Omental fat pad (tissue), 3 donors: ENCODE measurements at regions not wholly inside any gene's neighbourhood (a gene's known extent, or its start where the extent isn't known, plus 50 kb on each side); places are given as distances from the start of the nearest gene placed in this dataset.

ENCODE experiments used
- ATAC-seq: fragments of 150-250 bp; one replicate; pipeline ENCODE4 v1.9.1; 2016; ENCODE audit warnings: mild to moderate bottlenecking, moderate library complexity; ENCODE audit not compliant: low FRiP score
- DNase-seq: peaks from one replicate; pipeline ENCODE4 v3.0.0-alpha.2; 2019; ENCODE audit warnings: low spot score
- TF ChIP-seq, protein P1 (sequence below), 3 donors: fragments of 450-650 bp; IDR thresholded peaks; one replicate each; pipeline ENCODE4 v1.5.1; 2016 to 2017; ENCODE audit warnings: antibody characterized with exemption in 3 of 3, mild to moderate bottlenecking in 3 of 3, moderate library complexity in 2 of 3

DNA sequence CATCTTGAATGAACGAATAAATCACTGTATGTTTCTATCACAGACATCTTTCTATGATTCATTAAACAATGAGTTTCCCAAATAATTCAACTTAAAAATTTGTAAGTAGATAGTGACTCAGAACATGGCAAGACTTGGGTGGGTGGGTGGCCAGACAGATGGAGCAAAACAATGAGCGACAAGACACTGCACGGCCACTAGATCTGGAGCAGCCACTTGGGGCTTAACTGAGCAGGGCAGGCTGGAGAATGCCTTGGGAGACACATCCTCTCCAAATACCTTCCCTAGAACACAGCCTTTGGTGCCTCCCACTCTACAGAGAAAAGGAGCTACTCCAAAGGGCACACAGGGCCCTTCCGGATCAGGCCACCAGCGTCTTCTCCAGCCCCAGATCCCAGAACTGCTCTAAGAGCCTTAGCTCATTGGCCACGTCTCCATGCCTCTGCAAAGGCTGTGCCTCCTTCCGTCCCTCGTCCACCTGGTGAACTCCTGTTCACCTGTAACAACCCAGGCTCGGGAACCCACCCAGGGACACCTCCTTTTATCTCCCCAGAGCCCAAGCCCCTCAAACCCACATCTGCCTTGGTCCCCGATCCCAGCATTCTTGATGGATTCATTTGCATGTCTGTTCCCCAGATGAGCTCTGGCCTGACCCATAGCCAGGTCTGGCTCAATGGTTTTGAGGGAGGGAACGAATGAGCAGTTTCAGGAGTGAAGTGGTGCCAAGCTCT, 134.9 kb upstream of the IQSEC1 start:
- TF ChIP-seq, protein P1, sequence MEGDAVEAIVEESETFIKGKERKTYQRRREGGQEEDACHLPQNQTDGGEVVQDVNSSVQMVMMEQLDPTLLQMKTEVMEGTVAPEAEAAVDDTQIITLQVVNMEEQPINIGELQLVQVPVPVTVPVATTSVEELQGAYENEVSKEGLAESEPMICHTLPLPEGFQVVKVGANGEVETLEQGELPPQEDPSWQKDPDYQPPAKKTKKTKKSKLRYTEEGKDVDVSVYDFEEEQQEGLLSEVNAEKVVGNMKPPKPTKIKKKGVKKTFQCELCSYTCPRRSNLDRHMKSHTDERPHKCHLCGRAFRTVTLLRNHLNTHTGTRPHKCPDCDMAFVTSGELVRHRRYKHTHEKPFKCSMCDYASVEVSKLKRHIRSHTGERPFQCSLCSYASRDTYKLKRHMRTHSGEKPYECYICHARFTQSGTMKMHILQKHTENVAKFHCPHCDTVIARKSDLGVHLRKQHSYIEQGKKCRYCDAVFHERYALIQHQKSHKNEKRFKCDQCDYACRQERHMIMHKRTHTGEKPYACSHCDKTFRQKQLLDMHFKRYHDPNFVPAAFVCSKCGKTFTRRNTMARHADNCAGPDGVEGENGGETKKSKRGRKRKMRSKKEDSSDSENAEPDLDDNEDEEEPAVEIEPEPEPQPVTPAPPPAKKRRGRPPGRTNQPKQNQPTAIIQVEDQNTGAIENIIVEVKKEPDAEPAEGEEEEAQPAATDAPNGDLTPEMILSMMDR (IDR thresholded peaks at IDR 0.05): no peak
- ATAC-seq: no peak
- no peak for DNase-seq

DNA sequence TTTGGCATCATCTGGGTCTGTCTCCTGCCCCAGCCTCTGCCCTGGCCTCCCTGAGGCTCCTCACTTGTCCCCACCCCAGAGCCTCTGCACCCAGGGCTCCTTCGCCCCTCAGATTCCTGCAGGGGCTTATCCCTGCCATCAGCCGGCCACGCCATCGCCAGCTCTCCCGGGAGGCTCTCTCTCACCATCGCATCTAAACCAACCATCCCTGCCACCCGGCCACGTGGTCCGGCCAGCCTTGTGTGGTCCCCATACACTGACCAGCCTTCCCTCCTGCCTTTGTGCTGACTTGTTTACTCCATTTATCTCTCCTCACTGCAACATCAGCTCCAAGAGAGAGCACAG, 134.3 kb upstream of the IQSEC1 start:
- TF ChIP-seq, protein P1 (IDR thresholded peaks at IDR 0.05): no peak
- ATAC-seq (no peak), DNase-seq (no peak)

DNA sequence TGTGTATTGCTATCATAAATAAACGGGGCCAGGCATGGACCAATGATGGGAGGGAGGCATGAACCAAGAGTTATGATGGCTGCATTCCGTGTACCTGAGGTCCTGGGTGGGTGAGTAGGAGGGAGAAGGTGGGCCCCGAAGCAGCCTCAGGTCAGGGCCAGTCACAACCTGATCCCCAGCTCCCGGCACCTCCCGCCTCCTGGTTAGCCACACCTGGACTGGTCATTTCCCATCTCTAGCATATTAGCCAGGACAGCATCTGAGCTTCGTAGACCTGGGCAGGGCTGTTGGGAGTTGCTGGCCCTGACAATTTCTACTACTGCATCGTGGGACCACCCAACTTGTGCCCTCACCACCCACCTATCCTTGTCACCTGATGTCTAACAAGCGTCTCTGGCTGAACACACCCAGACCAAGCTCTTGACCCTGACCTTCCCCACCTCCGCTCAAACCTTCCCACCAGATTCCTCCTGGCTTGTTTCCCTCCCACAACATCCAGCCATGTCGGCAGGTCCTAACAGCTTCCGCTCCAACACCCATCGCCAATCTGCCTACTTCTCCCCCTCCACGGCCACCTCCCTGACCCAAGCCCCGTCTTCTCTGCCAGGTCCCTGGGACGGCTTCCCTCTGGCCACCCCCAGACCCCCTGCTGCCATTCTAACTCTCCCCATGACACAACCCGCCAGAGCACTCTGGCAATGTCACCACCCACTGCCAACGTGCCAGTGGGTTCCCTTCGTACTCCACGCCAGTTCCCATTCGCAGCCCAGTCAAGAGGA, 133.8 kb upstream of the IQSEC1 start:
- TF ChIP-seq, protein P1 (IDR thresholded peaks at IDR 0.05): no peak
- DNase-seq: no peak
- no peak for ATAC-seq

DNA sequence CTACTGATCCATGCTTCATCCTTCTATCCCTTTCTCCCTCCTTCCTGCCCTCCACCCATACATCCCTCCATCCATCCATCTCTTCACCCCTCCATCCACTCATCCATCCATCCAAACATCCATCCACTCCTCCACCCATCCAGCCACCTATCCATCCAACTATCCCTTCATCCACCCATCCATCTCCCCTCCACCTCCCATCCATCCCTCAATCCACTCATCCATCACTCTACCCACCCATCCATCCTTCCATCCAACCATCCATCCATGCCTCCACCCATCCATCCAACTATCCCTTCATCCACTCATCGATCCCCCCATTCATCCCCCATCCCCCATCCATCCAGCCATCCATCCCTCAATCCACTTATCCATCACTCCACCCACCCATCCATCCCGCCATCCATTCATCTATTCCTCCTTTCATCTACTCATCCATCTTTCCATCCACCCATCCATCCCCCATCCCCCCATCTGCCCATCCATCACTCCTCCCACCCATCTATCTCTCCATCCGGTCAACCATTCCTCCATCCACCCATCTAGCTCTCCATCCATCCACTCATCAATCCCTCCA, 132.4 kb upstream of the IQSEC1 start:
- TF ChIP-seq, protein P1 (IDR thresholded peaks at IDR 0.05): no peak
- ATAC-seq (no peak), DNase-seq (no peak)

DNA sequence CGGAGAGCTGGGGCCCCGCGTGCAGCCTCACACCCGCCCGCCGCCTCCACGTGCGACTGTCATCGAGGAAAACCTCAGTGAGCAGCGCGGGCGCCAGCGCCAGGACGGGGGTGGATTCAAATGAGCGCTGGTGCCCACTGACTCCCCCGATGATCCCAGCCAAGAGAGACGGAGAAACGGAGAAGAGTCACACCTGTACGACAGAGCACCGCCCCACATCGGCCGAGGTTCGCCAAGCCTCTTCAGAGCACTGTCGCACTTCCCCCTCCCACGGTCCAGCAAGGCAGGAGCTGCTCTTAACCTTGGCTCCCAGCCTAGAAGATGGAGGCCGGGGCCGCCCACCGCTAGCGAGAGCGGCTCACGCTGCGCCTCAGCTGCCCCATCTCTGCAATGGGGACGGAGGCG, 130.9 kb upstream of the IQSEC1 start:
- no peak for DNase-seq
- ATAC-seq: no peak
- TF ChIP-seq, protein P1 (IDR thresholded peaks at IDR 0.05): no peak

DNA sequence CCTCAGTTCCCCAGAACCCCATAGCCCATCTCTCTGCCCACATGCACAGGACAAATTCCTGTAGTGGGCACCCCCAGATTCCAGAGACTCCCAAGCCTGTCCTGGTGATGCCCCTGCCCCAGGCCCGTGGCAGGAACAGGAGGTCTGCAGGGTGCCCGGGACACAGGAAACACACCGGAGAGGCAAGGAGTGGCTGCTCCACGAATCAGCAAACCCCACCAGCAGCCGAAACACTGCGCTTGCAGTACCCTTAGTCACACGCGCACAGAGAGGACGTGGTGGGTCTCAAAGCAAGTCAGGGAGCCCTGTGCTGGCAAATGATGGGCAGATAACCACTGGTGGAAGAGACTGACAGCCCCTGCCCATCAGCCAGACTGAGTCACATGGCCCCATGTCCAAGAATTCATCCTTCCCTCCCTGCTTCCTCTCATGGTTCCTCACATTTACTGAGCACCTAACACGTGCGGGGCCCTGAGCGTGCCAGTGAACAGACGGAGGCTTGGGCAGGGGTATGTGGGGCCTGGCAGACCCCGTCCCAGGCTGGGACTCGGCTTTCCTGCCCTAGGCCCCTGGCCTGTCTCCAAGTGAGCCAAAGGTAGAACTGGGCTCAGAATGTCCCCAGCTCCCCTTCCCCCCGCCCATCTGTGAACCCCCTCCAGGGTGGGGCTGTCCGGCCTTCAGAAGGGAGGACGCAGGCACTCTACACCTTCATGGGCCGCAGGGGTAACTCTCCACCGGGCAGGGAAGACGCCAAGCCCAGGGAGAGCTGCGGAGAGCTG, 130.4 kb upstream of the IQSEC1 start:
- ATAC-seq (no peak), DNase-seq (no peak)
- TF ChIP-seq, protein P1 (IDR thresholded peaks at IDR 0.05): no peak
